HG03565 (cell line): ENCODE measurements at regions not wholly inside any gene's neighbourhood (a gene's known extent, or its start where the extent isn't known, plus 50 kb on each side); places are given as distances from the start of the nearest gene placed in this dataset.
"Not testable (repeated sequence)": the region's sequence is repeated elsewhere in the genome, so short reads cannot be mapped to it uniquely, and the experiment has no call there.

Experiments used
- ATAC-seq: cut with Tn5 transposase; IDR thresholded peaks from one replicate; pipeline ENCODE4 v1.9.1; 2021; ENCODE audit warnings: mild to moderate bottlenecking, moderate library complexity; ENCODE audit not compliant: unreplicated experiment

DNA sequence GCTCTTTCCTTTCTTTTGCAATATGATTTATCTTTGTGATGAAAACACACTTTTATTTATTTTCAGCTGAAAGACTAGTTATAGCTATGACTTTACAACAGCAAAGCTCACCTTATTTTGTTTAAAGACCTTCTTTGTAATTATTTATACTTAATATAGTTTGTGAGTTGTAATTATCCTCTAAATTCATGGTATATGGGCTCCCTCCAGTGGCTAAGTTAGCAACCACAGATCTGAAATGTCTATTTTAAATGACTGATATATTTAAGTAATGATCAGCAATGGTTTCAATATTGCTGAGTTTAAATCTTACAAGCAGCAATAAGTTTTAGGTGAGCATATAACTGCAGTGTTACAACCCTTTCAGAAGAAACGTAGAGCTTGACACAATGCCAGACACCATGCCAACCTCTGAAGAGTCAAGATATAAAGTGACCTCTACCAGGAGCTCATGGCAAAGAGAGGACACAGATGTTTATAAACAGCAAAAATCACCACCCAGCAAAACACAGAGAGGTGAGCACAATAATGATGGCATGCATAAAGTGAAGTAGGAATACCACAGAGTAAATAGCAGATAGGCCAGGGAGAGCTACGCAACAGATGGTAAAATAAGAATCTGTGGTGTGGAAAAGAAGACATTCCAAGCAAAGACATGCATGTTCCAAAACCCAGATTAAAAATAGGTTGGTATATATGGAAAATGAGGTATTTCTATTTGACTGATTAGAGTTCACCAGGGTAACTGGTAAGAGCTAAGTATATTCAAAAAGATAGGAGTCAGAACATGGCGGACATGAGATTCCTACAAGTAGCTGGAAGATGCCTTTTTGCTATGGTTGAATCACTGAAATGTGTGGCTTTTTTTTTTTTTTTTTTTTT, 143.7 kb upstream of the ZNF385D start:
- ATAC-seq, result no peak

DNA sequence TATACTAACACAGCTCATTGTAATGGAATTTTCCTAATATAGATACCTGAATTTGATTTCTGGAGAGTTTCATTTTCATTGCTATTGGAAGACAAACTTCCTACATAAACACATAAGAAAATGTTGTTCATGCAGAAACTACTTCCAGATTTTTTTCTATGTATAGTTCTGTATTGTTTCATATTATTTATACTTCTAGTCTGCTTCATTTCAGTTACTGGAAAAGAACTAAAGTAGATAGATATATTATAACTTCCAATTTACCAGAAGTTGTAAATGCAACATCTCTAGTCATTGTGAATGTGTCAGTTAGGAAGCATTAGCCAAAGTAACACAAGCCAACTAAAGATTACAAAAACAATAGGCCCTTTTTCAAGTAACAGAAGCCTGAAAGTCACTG, 147.3 kb upstream of the ZNF385D start:
- ATAC-seq, result no peak

DNA sequence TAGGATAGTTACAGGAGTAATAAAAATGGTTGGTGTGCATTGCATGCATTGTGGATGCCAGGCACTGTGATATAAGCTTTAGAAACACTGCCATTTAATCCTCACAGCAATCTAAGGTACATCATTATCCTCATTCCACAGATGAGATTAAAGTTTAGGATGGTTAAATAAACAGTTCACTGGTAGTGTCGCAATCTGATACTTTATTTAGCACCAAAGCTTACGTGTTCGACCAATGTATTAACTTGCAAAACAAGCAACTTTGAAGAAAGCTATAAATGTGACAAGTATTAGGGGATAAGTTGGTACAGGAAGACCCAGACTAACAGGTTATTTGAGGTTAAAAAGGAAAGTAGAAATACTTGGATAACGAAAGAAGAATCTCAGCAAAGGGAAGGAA, 150.5 kb upstream of the ZNF385D start:
- ATAC-seq, result no peak

DNA sequence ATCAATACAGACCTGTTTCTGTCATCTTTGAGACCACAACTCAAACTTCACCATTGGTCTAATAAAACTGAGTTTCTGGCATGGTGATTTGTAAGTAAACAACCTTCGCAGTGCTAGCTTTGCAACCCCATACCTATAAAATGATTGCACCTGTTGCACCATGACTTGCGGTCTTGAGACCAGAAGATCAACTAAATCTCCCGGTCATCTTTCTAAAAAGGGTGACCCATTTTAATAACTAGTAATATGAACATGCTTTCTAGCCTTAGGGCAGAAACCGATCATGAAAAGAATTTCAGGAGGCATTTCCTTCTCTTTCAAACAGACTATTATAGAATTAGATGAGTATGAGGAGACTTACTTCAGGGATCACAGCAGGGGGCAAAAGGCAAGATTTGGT, 151.9 kb upstream of the ZNF385D start:
- ATAC-seq, result no peak

DNA sequence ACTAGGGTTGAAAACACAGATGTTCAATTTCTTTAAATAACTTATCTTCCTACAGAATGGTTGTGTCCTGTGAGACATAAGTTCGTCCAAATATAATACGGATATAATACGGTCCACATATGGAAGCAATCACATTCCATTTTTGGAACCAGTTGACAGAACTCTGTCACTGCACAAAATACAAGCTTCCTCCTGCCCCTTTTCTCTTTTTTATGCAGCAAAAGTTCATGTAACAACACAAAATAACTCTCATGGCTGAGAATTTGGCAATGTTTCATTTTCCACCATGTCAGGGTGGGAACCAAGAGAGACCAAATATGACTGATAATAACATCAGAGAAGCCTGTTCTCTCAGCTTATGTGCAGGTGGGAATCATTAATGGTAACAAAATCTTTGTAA, 158.1 kb upstream of the ZNF385D start:
- no peak for ATAC-seq

- ATAC-seq, result no peak
Measured at GRCh38 chr3:21912711-21913110, 161.7 kb upstream of the ZNF385D start.

DNA sequence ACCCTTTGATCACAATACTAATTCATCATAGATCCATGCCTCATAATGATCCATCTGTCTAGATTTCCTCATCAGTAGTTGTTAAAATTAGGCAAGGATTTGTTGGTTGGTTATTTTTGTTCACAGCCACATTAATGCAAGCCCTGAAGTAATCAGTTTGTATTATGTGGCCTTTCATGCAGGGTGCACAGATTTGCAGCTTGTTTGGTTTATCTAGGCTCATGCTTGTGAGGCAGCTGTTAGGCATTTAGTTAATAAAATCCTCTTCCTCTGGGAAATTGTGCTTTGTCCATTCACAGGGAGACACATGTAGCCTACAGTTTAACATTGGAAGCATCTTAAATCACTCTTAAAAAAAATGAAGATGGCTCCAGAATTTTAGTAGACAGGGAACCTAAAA, 162.8 kb upstream of the ZNF385D start:
- no peak for ATAC-seq

DNA sequence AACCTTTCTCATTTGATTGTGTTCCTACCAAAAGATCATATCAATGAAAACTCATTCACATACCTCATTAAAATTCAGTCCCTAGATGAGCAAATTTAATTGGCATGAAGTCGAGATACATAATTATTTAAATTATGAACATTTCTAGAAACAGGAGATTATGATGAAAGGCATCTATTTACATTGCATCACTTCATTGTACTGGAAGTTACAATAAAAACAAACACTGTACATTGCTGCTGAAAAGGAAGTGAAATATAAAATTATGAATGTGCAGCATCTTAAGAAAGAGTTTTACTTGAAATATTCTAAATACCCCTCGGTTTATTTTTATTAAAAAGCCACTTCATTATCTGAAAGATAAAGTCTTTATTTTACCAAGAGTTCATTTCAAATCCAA, 163.4 kb upstream of the ZNF385D start:
- no peak for ATAC-seq

GRCh38 chr3:21919383-21919782, 168.4 kb upstream of the ZNF385D start:
- no peak for ATAC-seq

- ATAC-seq, result no peak
Measured at GRCh38 chr3:21920421-21920861, 169.4 kb upstream of the ZNF385D start.

GRCh38 chr3:21923156-21923555, 172.1 kb upstream of the ZNF385D start:
- not testable (repeated sequence) for ATAC-seq

- no peak for ATAC-seq
Measured at GRCh38 chr3:21927261-21927660, 176.3 kb upstream of the ZNF385D start.

GRCh38 chr3:21934591-21934990, 183.6 kb upstream of the ZNF385D start:
- ATAC-seq, result no peak

GRCh38 chr3:21936207-21936606, 185.2 kb upstream of the ZNF385D start:
- ATAC-seq, result no peak

- no peak for ATAC-seq
Measured at GRCh38 chr3:21938267-21938681, 187.3 kb upstream of the ZNF385D start.

DNA sequence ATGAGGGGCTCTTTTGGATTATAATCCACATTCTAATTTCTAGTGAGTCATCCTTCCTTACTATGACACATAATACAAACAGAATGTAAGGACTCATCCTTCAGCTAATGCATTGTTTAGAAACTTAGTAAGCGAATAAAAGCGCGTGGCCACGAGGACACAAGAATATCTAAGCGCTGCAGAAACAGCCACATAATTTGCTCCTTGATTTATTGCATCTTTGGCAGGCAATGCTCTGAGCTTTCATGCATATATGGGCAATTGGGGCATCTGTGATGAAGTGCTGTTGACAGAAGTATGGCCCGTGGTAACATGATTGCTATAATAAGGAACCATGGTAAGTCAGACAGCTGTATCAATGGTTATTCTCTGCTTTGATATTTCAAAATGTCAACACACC, 191.3 kb upstream of the ZNF385D start:
- no peak for ATAC-seq

- no peak for ATAC-seq
Measured at GRCh38 chr3:21944251-21944650, 193.2 kb upstream of the ZNF385D start.

DNA sequence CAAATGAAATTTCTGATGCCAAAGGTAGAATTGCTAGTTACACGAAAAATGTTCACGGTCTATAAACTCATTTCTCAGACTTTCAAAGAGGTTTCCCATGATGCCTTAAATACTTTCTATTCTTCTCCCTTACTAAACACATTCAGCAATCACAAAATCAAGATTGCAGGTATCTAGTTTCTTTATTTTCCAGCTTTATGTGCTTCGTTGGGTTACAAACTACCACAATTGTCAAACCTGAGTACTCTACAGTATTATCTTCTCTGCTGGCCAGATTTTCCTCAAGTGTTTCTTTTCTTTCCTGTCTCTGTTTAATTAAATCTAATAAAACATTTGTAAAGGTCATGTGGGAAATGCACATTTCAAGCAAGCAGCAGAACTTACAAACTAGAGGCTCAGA, 201.8 kb upstream of the ZNF385D start:
- ATAC-seq, result no peak

DNA sequence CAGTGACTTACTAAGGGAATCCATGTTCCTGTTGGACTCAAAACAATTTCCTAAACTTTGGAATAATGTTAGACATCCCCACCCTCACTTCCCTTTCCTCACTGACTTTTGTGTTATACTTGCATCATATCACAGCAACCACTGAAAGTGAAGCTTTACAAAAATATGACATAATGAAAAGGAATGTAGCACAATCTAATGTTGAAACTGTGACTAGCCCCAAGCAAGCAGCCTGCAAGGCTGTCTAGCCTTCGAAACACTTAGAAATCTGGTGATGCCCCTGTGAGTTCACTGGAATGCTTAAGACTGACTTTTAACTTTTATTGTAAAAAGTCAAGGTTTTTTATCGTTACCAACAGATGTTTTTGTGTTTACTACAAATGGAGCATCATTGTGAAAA, 203.7 kb upstream of the ZNF385D start:
- no peak for ATAC-seq

GRCh38 chr3:21955406-21955805, 204.4 kb upstream of the ZNF385D start:
- ATAC-seq, result no peak

DNA sequence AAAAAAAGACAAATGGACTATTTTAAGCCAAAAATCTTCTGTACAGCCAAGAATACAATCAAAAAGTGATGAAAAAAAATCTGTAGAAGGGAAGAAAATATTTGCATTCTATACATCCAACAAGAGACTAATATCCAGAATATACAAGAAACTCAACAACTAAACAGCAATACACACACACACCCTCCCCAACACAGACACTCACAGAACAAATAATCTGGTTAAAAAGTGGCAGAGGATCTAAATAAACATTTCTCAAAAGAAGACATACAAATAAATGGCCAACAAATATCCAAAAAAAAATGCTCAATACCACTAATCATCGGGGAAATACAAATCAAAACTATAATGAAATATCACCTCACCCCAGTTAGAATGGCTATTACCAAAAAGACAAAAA, 209.0 kb upstream of the ZNF385D start:
- no peak for ATAC-seq

DNA sequence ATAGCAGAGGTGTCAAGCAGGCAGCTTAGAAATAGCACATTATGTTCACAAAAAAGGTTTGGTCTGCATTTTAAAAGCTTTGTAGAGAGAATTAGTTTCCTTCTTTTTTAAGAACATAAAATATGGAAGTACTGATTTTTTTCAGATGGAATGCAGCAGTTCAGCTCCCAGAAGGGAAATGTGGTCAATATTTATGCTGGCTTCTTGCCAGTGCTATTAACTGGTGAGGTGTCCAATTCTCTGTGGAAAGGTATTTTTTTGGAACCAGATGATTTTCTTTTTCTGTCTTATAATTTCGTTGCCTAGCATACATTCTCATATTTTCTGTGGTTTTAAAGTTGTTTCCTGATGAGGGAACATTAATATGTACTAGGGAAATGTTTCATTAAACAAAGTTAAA, 211.4 kb upstream of the ZNF385D start:
- no peak for ATAC-seq

GRCh38 chr3:21966457-21966856, 215.4 kb upstream of the ZNF385D start:
- ATAC-seq, result not testable (repeated sequence)
